Neural cell (in vitro differentiated cells): ENCODE measurements at regions not wholly inside any gene's neighbourhood (a gene's known extent, or its start where the extent isn't known, plus 50 kb on each side); places are given as distances from the start of the nearest gene placed in this dataset.

Source experiments
- H2AFZ ChIP-seq: fragments of 200-600, 300-800 bp; sonication (generic), shearing (Covaris generic); 2 replicates; pipeline ENCODE4 v1.6.0; 2014; ENCODE audit warnings: low read depth, mild to moderate bottlenecking, antibody characterized with exemption, low read length, moderate library complexity
- H3F3A ChIP-seq: fragments of 200-600 bp; shearing (Covaris generic); 2 replicates; pipeline ENCODE4 v1.6.1; 2016; ENCODE audit warnings: mild to moderate bottlenecking, moderate library complexity, mixed read lengths, antibody characterized with exemption, low read length; ENCODE audit not compliant: insufficient read depth, poor library complexity, severe bottlenecking
- H3K27ac ChIP-seq: fragments of 200-600, 300-800 bp; sonication (generic), shearing (Covaris generic); 2 replicates; pipeline ENCODE4 v1.5.1; 2014; ENCODE audit warnings: mild to moderate bottlenecking, low read length, moderate library complexity
- H3K27me3 ChIP-seq: fragments of 300-800, 200-600 bp; sonication (generic), shearing (Covaris generic); 2 replicates; pipeline ENCODE4 v1.6.0; 2014; ENCODE audit warnings: mild to moderate bottlenecking, low read depth, low read length, moderate library complexity; ENCODE audit not compliant: insufficient read depth
- H3K36me3 ChIP-seq: fragments of 300-800, 200-600 bp; sonication (generic), shearing (Covaris generic); 2 replicates; pipeline ENCODE4 v1.5.1; 2014; ENCODE audit warnings: mild to moderate bottlenecking, antibody characterized with exemption, low read length, moderate library complexity; ENCODE audit not compliant: insufficient read depth
- H3K4me2 ChIP-seq: fragments of 300-800, 200-600 bp; sonication (generic), shearing (Covaris generic); 2 replicates; pipeline ENCODE4 v1.6.0; 2014; ENCODE audit warnings: mild to moderate bottlenecking, low read length
- H3K4me3 ChIP-seq: fragments of 300-800, 200-600 bp; sonication (generic), shearing (Covaris generic); 2 replicates; pipeline ENCODE4 v1.5.1; 2014; ENCODE audit warnings: mild to moderate bottlenecking, low read length, moderate library complexity
- H3K79me2 ChIP-seq: fragments of 200-600 bp; shearing (Covaris generic); replicated peaks from 2 replicates; pipeline ENCODE4 v1.6.0; 2014; ENCODE audit warnings: mild to moderate bottlenecking, low read length, moderate library complexity; ENCODE audit not compliant: insufficient read depth
- H3K9ac ChIP-seq: fragments of 300-800, 200-600 bp; sonication (generic), shearing (Covaris generic); 2 replicates; pipeline ENCODE4 v1.6.1; 2016; ENCODE audit warnings: mild to moderate bottlenecking, low read length, mixed read lengths
- H3K9me2 ChIP-seq: fragments of 200-600 bp; shearing (Covaris generic); 2 replicates; pipeline ENCODE4 v1.6.1; 2016; ENCODE audit warnings: mild to moderate bottlenecking, low read length, mixed read lengths; ENCODE audit not compliant: insufficient read depth
- H3K9me3 ChIP-seq: fragments of 200-600, 300-800 bp; sonication (generic), shearing (Covaris generic); 2 replicates; pipeline ENCODE4 v1.6.1; 2016; ENCODE audit warnings: mild to moderate bottlenecking, mixed run types, low read length, moderate library complexity, mixed read lengths
- H4K20me1 ChIP-seq: fragments of 200-600 bp; shearing (Covaris generic); 2 replicates; pipeline ENCODE4 v1.6.1; 2016; ENCODE audit warnings: mild to moderate bottlenecking, mixed run types; ENCODE audit not compliant: insufficient read depth
- EP300 ChIP-seq: fragments of 450-650 bp; conservative IDR thresholded peaks from 2 replicates; pipeline ENCODE4 v1.6.1; 2014; ENCODE audit warnings: antibody characterized with exemption, mild to moderate bottlenecking, moderate library complexity; ENCODE audit not compliant: poor library complexity, severe bottlenecking
- EZH2 ChIP-seq: fragments of 200-600, 300-800 bp; shearing (Covaris generic), sonication (generic); IDR thresholded peaks from 2 replicates; pipeline ENCODE4 v1.6.1; 2014; ENCODE audit warnings: antibody characterized with exemption, low read length, borderline replicate concordance, mild to moderate bottlenecking; ENCODE audit not compliant: insufficient read depth, poor library complexity, severe bottlenecking
- MXI1 ChIP-seq: fragments of 450-650 bp; conservative IDR thresholded peaks from 2 replicates; pipeline ENCODE4 v1.6.1; 2014; ENCODE audit warnings: antibody characterized with exemption, mild to moderate bottlenecking; ENCODE audit not compliant: poor library complexity, severe bottlenecking
- POLR2AphosphoS5 ChIP-seq: IDR thresholded peaks from 2 replicates; pipeline ENCODE4 v1.6.1; 2012
- RAD21 ChIP-seq: fragments of 450-650 bp; conservative IDR thresholded peaks from 2 replicates; pipeline ENCODE4 v1.6.1; 2014; ENCODE audit warnings: antibody characterized with exemption, mild to moderate bottlenecking, moderate library complexity
- REST ChIP-seq: IDR thresholded peaks from 2 replicates; pipeline ENCODE4 v1.6.1; 2012; ENCODE audit warnings: borderline replicate concordance
- SMC3 ChIP-seq: fragments of 450-650 bp; conservative IDR thresholded peaks from 2 replicates; pipeline ENCODE4 v1.6.1; 2014; ENCODE audit warnings: antibody characterized with exemption, mild to moderate bottlenecking, moderate library complexity; ENCODE audit not compliant: poor library complexity
- TAF1 ChIP-seq: IDR thresholded peaks from 2 replicates; pipeline ENCODE4 v1.6.1; 2012; ENCODE audit warnings: low read depth
- TF ChIP-seq, protein P1 (sequence below): fragments of 450-650 bp; IDR thresholded peaks from 2 replicates; pipeline ENCODE4 v1.5.1; 2014; ENCODE audit warnings: antibody characterized with exemption, mild to moderate bottlenecking, moderate library complexity; ENCODE audit not compliant: poor library complexity, severe bottlenecking

GRCh38 chr2:120465012-120465700 is 119.2 kb downstream of the INHBB start:
- Histone ChIP-seq H3K4me3 (no peak overlapping the region), H3K27me3 (peaks cover 18% of the 10 kb centered on the region), H3K9me2 (no peaks in the 10 kb centered on the region), H2AFZ (no peak overlapping the region), H3K9me3 (no peaks in the 10 kb centered on the region), H4K20me1 (no peaks in the 10 kb centered on the region), H3K4me2 (no peak overlapping the region), H3K9ac (no peak overlapping the region), H3K36me3 (no peaks in the 10 kb centered on the region), H3F3A (no peaks in the 10 kb centered on the region), H3K27ac (no peak overlapping the region), H3K79me2 (no peaks in the 10 kb centered on the region)
- TF ChIP-seq TAF1 = no peak
- no peak for TF ChIP-seq RAD21
- TF ChIP-seq MXI1 = no peak
- no peak for TF ChIP-seq EZH2
- TF ChIP-seq REST = no peak
- TF ChIP-seq, protein P1, sequence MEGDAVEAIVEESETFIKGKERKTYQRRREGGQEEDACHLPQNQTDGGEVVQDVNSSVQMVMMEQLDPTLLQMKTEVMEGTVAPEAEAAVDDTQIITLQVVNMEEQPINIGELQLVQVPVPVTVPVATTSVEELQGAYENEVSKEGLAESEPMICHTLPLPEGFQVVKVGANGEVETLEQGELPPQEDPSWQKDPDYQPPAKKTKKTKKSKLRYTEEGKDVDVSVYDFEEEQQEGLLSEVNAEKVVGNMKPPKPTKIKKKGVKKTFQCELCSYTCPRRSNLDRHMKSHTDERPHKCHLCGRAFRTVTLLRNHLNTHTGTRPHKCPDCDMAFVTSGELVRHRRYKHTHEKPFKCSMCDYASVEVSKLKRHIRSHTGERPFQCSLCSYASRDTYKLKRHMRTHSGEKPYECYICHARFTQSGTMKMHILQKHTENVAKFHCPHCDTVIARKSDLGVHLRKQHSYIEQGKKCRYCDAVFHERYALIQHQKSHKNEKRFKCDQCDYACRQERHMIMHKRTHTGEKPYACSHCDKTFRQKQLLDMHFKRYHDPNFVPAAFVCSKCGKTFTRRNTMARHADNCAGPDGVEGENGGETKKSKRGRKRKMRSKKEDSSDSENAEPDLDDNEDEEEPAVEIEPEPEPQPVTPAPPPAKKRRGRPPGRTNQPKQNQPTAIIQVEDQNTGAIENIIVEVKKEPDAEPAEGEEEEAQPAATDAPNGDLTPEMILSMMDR = no peak
- TF ChIP-seq SMC3 = no peak
- no peak for TF ChIP-seq POLR2AphosphoS5
- TF ChIP-seq EP300 = no peak

- no peaks in the 10 kb centered on the region for H3K36me3 ChIP-seq
- H3K4me3 ChIP-seq = no peak overlapping the region
- H3K9ac ChIP-seq = no peak overlapping the region
- no peaks in the 10 kb centered on the region for H3K79me2 ChIP-seq
- TF ChIP-seq REST = no peak
- no peak for TF ChIP-seq TAF1
- TF ChIP-seq SMC3 = no peak
- TF ChIP-seq EZH2 = no peak
- TF ChIP-seq EP300 = no peak
- no peaks in the 10 kb centered on the region for H3K9me2 ChIP-seq
- H3F3A ChIP-seq = no peaks in the 10 kb centered on the region
- H3K27ac ChIP-seq = no peak overlapping the region
- no peak overlapping the region for H2AFZ ChIP-seq
- no peaks in the 10 kb centered on the region for H3K9me3 ChIP-seq
- no peak overlapping the region for H3K4me2 ChIP-seq
- no peaks in the 10 kb centered on the region for H4K20me1 ChIP-seq
- H3K27me3 ChIP-seq = peaks cover 18% of the 10 kb centered on the region
Observed at GRCh38 chr2:120465701-120465988, 119.7 kb downstream of the INHBB start.
